Gastrocnemius medialis (tissue), 4 donors: ENCODE measurements at regions not wholly inside any gene's neighbourhood (a gene's known extent, or its start where the extent isn't known, plus 50 kb on each side); places are given as distances from the start of the nearest gene placed in this dataset.

ENCODE experiments used
- ATAC-seq, 2 donors: fragments of 150-250 bp; one replicate each; pipeline ENCODE4 v1.9.1; 2016
- DNase-seq, 2 donors: peaks; one replicate each; pipeline ENCODE4 v3.0.0-alpha.2; 2019
- H3K27ac ChIP-seq, 4 donors: fragments of 200-600 bp; sonication (generic); 1 replicate in 1 of 4; 2 replicates in 3 of 4; pipeline ENCODE4 v1.5.1; 2016 to 2018; ENCODE audit warnings: mild to moderate bottlenecking in 2 of 4, moderate library complexity in 1 of 4
- H3K27me3 ChIP-seq, 3 donors: fragments of 200-600 bp; sonication (generic) in 2 of 3; 1 replicate in 1 of 3; 2 replicates in 2 of 3; pipeline versions ENCODE4 v1.5.1 to v1.6.0; 2016 to 2019; ENCODE audit warnings: mild to moderate bottlenecking in 1 of 3, moderate library complexity in 1 of 3
- H3K36me3 ChIP-seq, 2 donors: fragments of 200-600 bp; sonication (generic) in 1 of 2; one replicate each; pipeline ENCODE4 v1.5.1; 2017 to 2018
- H3K4me1 ChIP-seq, 2 donors: fragments of 200-600 bp; sonication (generic) in 1 of 2; one replicate each; pipeline ENCODE4 v1.5.1; 2016 to 2017; ENCODE audit warnings: mild to moderate bottlenecking in 2 of 2
- H3K4me3 ChIP-seq, 4 donors: fragments of 200-600 bp; sonication (generic) in 3 of 4; 1 replicate in 1 of 4; 2 replicates in 3 of 4; pipeline ENCODE4 v1.5.1; 2016 to 2019; ENCODE audit warnings: mild to moderate bottlenecking in 2 of 4
- H3K9me3 ChIP-seq, 3 donors: fragments of 200-600 bp; sonication (generic) in 2 of 3; 1 replicate in 1 of 3; 2 replicates in 2 of 3; pipeline ENCODE4 v1.5.1; 2016 to 2019
- CTCF ChIP-seq, 5 experiments: fragments of 450-650 bp in 3 of 5; fragments of 200-600 bp in 2 of 5; sonication (generic) in 2 of 5; IDR thresholded peaks in 4 of 5; conservative IDR thresholded peaks in 1 of 5; 1 replicate in 4 of 5; 2 replicates in 1 of 5; pipeline ENCODE4 v1.5.1; 2016 to 2019; ENCODE audit warnings: antibody characterized with exemption in 5 of 5, mild to moderate bottlenecking in 3 of 5, moderate library complexity in 3 of 5
- POLR2A ChIP-seq, 2 donors: fragments of 450-650 bp; IDR thresholded peaks; one replicate each; pipeline ENCODE4 v1.6.1; 2017; ENCODE audit warnings: antibody characterized with exemption in 2 of 2, mild to moderate bottlenecking in 2 of 2, moderate library complexity in 2 of 2
- in situ Hi-C, 4 donors: fragments of 200-750 bp; cut with MboI; loops; one replicate each; pipeline versions ENCODE4 v1.15.0 to v1.8.0; 2017; ENCODE audit warnings: low sequenced_read_pairs in 4 of 4
- intact Hi-C: fragments of 100-400 bp; cut with DNase I; formaldehyde crosslinking; loops from one replicate; pipeline ENCODE4 v1.15.1; 2023; ENCODE audit warnings: low total_unique reads

DNA sequence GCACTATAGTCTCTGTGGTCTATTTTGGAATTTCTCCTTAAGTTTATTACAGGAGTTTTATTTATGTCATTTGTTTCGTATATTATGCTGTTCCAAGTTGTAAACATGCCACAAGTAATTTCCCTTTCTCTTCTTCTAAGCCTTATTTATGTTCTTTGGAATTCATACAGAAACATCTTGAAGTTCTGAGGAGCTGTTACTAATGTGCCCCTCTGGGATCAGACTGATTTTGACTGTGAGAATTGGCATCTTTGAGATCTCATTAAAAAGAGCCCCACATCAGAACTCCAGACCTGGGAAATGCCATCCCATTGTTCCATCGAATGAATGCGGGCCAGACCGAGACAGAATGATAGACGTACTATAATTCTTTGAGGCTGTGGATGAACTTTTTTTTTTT, 138.8 kb upstream of the CD180 start:
- intact Hi-C loops (no loop called here), in situ Hi-C loops (no loop called here)
- DNase-seq = no peak

DNA sequence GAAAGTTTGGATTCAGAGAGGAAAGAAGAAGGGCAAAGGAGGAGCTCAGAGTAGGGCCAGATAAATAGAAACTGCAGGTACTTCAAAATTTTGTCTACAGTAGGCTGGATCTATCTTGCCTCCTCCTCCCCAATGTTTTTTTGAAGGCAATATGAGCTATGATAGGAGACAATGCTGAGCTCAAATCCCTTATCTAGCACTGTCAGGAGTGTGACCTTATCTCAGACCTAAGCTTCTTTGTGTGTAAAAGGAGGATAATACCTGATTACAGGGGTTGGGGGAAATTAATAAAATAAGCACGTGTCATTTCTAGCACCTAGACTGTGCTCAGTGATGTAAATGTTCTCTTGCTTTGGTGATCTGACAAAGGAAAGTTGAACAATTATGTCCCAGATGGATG, 137.8 kb upstream of the CD180 start:
- no peak overlapping the region for H3K4me3 ChIP-seq
- intact Hi-C loops (no loop called here), in situ Hi-C loops (no loop called here)
- H3K4me1 ChIP-seq = no peaks in the 10 kb centered on the region
- DNase-seq (no peak), ATAC-seq (no peak)
- H3K36me3 ChIP-seq = no peaks in the 10 kb centered on the region
- H3K27me3 ChIP-seq = no peaks in the 10 kb centered on the region
- no peak for TF ChIP-seq CTCF (IDR thresholded peaks at IDR 0.05 in 4 of 5, conservative IDR thresholded peaks at IDR 0.05 in 1 of 5)
- no peak for TF ChIP-seq POLR2A (IDR thresholded peaks at IDR 0.05)
- no peak overlapping the region for H3K27ac ChIP-seq
- H3K9me3 ChIP-seq = no peaks in the 10 kb centered on the region

More for the DNA sequence above, 138.8 kb upstream of the CD180 start:
- TF ChIP-seq POLR2A (IDR thresholded peaks at IDR 0.05) (no peak), CTCF (IDR thresholded peaks at IDR 0.05 in 4 of 5, conservative IDR thresholded peaks at IDR 0.05 in 1 of 5) (no peak)
- H3K36me3 ChIP-seq = no peaks in the 10 kb centered on the region
- H3K4me1 ChIP-seq = no peaks in the 10 kb centered on the region
- ATAC-seq = no peak
- no peaks in the 10 kb centered on the region for H3K9me3 ChIP-seq
- no peak overlapping the region for H3K27ac ChIP-seq
- H3K4me3 ChIP-seq = no peak overlapping the region
- H3K27me3 ChIP-seq = no peaks in the 10 kb centered on the region

GRCh38 chr5:67333171-67333570, 136.6 kb upstream of the CD180 start:
- no peak overlapping the region for H3K4me3 ChIP-seq
- intact Hi-C loops = no loop called here
- ATAC-seq = no peak
- no peaks in the 10 kb centered on the region for H3K36me3 ChIP-seq
- no peaks in the 10 kb centered on the region for H3K27me3 ChIP-seq
- H3K4me1 ChIP-seq = no peaks in the 10 kb centered on the region
- TF ChIP-seq POLR2A (IDR thresholded peaks at IDR 0.05) (no peak), CTCF (IDR thresholded peaks at IDR 0.05 in 4 of 5, conservative IDR thresholded peaks at IDR 0.05 in 1 of 5) (no peak)
- no peaks in the 10 kb centered on the region for H3K9me3 ChIP-seq
- no peak for DNase-seq
- H3K27ac ChIP-seq = no peak overlapping the region
- in situ Hi-C loops = no loop called here

DNA sequence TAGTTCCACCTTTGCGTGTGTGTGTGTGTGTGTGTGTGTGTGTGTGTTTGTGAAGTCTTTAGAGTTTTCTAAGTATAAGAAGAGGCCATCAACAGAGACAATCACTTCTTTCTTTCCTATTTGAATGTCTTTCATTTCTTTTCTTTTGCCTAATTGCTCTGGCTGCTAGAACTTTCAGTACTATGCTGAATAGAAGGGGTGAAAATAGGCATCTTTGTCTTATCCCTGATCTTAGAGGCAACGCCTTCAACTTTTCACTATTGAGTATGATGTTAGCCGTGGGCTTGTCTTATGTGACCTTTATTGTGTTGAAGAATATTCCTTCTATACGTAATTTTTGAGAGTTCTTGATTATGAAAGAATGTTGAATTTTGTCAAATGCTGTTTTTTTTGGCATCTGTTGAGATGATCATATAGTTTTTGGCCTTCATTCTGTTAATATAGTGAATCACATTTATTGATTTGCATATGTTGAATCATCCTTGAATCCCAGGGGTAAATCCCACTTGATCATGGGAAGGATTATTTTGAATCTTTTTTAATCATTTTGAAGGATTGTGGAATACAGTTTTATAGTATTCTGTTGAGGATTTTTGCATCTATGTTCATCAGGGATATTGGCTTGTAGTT, 134.8 kb upstream of the CD180 start:
- intact Hi-C loops = no loop called here
- DNase-seq (no peak), ATAC-seq (no peak)

More for the DNA sequence above, 134.8 kb upstream of the CD180 start:
- Histone ChIP-seq H3K36me3 (no peaks in the 10 kb centered on the region), H3K27ac (no peak overlapping the region), H3K9me3 (no peaks in the 10 kb centered on the region), H3K27me3 (no peaks in the 10 kb centered on the region), H3K4me3 (no peak overlapping the region), H3K4me1 (no peaks in the 10 kb centered on the region)
- no peak for TF ChIP-seq POLR2A (IDR thresholded peaks at IDR 0.05)
- no peak for TF ChIP-seq CTCF (IDR thresholded peaks at IDR 0.05 in 4 of 5, conservative IDR thresholded peaks at IDR 0.05 in 1 of 5)
- in situ Hi-C loops = no loop called here
